HG03565 (cell line): ENCODE measurements at regions not wholly inside any gene's neighbourhood (a gene's known extent, or its start where the extent isn't known, plus 50 kb on each side); places are given as distances from the start of the nearest gene placed in this dataset.
"Not testable (repeated sequence)": the region's sequence is repeated elsewhere in the genome, so short reads cannot be mapped to it uniquely, and the experiment has no call there.

Experiments
- ATAC-seq: cut with Tn5 transposase; IDR thresholded peaks from one replicate; pipeline ENCODE4 v1.9.1; 2021; ENCODE audit warnings: mild to moderate bottlenecking, moderate library complexity; ENCODE audit not compliant: unreplicated experiment

DNA sequence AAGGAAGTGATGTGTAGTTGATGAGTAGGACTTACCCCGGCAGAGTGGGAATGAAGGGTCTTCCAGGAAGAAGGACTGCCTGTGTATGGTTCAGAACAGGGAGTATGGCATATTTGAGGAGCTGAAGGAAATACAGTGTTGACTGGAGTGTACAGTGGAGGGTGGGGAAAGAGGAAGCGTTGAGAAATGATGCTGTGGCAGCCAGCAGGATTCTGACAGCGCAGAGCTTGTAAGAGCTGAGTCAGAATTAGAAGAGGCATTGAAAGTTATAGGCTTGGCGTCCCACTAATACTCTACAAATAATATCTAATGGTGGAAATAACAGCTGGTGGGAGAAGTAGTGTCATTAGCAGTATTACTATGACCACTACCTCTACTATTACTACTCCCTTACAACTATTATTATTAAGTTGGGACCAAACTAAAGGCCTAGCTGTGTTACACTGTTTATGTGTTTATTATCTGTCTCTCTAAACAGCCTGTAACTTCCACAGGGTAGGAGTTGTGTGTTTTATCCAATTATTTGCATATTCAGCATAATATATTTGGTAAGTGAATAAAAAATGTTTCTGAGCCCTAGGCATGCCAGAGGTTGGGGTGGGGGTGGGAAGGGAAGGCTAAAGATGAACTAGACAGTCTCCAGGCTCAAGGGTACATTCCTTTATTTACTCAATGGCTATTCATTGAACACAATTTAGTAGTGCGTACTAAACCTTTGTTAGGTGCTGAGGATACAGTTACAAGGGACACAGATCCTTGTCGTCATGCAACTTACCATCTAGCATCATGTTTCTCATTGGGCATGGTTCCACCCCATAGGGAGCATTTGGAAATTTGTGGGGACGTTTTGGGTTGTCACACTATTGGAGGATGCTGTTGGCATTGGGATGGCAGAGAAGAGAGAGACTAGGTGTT, 428.8 kb upstream of the ONECUT1 start:
- ATAC-seq: no peak

DNA sequence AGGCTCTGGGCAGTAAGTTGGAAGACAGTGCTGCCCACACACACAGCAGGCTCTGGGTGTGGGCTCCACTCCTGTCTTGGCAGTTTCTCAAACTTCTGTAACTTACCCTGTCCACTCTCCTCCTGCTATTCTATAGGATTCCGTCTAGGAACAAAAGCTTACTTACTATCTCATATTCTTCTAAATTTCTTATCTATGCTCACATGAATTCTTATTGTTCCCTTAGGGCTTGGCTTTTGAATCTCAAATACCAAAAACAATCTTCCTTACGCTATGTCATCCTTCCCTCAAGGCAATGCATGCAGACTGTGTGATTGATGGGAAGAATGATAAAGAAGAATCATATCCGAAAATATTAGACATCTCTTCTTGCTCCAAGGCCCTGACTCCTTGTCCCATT, 425.9 kb upstream of the ONECUT1 start:
- no peak for ATAC-seq

DNA sequence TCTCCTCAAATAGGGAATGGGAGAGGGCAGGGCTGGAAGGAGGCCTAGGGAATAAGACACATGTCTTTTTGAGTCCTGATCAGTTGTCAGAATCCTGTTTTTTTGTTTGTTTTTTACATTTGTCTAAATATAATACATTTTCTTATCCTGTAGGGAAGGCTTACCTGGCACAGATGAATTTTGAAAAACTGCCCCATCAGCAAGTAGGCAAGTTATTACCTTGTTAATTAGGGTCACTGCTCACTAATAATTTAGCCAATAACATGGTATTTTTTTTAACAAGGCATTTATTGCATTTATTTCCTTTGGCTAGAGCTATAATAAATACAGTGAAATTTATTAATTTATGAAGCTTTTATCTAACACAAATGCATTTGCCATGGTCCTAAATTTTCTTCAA, 423.2 kb upstream of the ONECUT1 start:
- ATAC-seq: no peak

DNA sequence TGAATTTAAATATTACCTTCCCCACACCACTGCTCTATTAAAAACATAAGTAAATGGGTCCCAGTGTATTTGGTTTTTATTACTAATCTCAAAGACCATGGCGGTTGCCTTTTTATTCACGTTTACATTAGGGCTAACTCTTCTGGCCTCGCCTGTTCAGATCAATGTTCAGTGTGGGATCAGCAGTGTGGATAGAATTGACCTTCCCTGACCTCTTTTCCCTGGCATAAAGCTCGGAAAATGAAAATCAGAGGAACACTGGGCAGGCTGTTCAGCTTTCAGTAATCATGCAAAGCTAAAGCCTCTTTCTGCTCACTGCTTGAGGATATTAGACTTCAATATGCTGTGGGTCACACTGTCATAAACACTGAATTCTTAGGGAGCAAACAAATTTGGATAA, 422.6 kb upstream of the ONECUT1 start:
- no peak for ATAC-seq

DNA sequence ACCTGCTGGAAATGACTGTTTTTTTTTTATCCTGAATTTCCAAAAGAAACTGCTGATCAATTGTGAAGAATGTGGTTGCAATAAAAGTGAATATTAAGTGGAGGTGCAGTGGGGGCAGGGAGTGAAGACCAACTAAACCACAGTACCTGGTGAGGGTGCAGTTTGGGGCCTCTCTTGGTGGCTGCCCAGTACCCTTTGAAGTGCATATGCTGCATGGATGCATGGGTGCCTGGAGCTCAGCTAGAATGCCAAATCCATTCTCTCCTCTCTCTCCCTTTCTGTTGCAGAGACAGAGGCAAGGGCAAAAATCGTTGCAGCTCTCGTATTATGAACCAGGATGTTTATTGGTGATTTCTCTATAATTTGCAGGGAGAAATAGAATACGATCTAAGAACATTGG, 420.5 kb upstream of the ONECUT1 start:
- no peak for ATAC-seq

DNA sequence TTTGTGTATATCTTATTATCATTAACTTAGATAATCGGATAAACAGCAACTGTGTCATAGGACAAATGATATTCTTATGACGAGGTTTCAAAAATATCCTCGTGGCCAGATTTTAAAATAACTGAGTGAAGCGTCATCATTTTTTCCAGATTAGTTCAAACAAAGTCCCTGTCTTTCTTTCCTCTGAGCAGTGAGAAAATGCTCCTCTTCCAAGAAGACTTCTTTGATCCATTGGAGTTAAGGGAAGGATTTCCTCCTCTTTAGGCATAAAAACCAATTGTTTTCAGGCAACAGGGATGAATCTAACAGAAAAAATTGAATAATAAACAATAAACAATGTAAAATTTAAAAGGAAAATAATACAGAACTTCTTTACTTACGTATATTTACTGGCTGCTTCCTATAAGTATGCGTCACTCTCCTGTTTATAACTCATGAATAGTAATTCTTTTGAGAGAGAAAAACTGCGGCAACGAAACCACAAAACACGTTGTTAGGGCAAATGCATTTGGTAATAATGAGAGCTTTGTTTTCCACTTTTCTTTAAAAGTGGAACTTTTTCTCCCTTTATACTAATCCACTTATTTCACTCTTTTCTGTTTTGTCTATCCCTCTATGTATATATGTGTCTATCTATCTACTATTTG, 419.4 kb upstream of the ONECUT1 start:
- ATAC-seq: no peak

DNA sequence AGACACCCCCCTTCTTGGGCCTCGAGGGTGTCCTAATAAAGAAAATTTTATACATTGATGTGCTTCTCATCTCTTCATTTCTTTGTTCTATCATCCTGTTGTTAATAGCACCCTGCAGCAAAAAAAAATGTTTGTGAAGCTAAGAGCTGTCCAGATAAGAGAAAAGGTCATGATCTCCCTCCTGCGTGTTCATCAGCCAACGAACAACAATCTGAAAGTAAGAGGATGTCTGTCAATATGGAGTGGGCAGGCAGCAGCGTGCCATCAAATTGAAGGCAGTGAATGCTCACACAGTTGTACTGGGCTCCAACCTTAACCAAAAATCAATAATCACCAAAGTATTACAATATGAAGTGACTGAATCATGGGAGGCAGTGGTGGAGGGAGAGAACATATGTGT, 418.6 kb upstream of the ONECUT1 start:
- ATAC-seq: no peak

DNA sequence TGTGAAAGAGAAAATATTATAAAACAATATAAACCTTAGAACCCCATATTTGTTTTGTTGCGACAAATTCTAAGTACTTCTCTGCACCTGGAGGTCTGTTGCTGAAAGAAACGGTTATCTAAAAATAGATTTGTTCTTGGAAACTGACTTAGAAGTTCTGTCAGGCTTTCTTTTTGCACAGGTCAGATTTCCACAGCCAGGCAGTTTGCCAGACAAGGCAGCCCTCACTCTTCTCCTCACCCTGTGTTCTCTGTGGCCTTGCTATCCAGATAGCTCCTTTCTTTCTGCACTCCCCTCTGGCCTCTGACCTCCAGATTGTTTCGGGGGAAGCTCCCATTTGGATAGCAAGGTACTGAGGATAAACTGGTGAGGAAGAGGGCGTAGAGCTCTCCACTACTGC, 413.3 kb upstream of the ONECUT1 start:
- ATAC-seq: no peak

DNA sequence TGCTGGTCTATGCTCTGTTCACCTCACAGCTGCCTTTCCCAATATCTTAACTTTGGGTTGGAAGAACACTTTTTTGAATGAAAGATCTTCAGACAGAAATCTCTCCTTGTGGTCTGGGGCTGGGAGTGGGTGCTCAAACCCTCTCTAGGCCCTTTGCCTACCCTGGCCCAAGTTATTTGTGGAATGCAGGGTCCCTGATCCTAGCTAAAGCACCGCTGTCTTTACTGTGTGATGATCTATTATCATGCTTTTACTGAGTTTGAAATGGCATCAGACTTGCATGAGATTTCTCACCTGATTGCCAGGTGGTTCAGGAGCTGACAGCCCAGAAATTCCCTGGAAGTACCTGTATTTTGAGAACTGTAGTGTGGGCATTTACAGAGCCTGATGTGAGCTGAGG, 412.7 kb upstream of the ONECUT1 start:
- no peak for ATAC-seq

DNA sequence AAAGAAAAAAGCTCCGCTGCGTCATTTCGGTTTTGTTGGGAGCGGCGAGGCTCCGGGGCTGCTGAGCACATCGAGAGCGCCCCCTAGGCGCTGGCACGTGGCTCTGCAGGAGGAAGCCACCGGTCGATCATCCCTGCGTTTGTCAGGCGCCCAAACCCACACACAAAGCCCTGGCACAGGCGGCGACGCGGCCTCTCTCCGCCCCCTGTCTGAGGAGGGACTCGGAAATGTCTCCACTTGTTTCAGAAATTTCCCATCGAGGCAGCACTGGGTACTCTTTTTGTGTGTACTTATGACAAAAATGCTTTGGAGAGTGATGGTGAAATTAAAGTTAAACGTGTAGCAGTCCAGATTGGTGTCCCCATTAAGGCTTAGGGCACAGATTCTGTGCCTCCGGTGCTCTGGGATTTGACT, 407.3 kb upstream of the ONECUT1 start:
- ATAC-seq: peak; percentile 81

DNA sequence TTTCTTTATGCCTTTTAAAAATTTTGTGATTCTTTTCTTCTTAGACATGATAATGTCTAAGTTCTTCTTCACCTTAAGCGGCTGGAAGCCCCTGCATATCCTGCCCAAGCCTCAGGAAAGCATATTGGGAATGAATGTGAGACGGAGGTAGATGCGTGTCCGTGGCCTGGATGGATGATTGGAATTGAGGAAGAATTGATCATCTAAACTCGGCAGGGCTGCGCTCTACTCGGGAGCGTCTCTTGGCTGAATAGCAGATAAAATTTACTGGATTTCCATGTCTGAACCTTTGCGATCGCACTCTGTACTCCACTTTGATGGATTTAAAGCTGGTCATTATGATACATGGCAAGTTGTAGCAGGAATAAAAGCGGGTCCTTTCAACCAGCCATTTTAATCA, 406.7 kb upstream of the ONECUT1 start:
- ATAC-seq: no peak

DNA sequence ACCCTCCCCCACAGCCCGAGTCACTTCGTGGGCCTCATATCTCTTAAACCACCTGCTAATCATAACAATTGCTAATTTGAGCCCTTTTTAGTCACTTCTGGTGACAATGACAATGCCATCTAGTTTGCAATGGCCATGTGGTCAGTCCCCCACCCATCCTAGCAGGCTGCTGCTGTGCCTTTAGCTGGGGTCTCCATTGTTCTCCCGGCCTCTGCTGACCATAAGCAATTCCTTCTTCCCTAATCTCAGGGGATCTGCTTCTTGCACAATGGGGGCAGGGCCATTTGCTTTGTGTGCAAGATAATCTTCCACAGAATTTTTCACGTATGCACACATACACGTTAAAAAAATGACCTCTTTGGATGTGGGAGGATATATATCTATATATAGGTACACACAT, 406.1 kb upstream of the ONECUT1 start:
- ATAC-seq: no peak

DNA sequence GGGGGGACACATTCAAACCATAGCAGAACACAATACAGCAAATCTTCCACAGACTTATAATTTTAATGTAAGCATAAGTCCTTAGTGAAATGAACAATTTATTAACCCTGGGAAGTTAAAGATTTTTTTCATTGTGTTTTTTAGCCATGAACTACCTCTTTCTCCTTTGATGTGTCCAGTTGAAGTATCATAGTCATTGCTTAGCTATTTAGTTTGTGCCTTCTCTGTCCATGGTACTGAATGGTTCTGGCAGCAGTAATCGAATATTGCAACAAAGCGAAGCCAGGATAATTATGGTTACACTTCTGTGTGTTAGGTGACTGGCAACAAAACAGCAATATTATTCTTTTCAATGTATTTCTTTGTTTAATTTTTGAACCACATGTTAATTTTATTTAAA, 403.0 kb upstream of the ONECUT1 start:
- no peak for ATAC-seq

DNA sequence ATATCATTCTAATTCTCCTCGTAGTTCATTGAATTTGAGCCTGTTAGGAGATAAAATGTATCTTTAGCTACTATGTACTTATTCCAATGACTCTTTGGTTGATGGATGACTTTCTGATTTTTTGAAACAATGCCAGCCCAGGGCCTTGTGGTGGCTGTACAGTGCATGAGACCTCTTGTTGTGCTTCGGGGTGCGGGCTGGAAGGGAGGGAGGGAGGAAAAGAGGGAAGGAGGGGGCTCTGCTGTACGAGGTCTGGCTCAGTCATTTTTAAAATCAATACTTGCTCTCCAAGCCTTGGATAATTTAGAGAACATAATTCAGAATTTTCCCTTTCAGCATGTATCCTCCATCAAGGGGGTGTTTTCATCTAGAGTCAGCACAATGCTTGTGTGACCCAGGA, 399.7 kb upstream of the ONECUT1 start:
- ATAC-seq: no peak

DNA sequence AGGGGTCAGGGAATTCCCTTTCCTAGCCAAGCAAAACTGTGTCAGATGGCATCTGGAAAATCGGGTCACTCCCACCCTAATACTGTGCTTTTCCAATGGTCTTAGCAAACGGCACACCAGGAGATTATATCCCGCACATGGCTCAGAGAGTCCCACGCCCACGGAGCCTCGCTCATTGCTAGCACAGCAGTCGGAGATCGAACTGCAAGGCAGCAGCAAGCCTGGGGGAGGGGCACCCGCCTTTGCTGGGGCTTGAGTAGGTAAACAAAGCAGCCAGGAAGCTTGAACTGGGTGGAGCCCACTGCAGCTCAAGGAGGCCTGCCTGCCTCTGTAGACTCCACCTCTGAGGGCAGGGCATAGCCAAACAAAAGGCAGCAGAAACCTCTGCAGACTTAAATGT, 393.3 kb upstream of the ONECUT1 start:
- not testable (repeated sequence) for ATAC-seq

DNA sequence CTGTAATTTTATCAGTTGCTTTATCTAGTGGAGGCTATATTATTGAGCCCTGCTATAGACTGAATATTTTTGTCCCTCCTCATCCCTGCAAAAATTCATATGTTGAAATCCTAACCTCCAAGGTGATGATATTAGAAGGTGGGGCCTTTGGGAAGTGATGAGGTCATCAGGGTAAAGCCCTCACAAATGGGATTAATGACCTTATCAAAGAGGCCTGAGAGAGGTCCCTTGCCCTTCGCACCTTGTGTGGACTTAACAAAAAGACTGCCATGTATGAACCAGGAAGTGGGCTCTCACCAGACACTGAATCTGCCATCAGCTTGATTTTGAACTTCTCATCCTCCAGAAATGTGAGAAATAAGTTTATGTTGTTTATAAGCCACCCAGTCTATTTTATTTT, 381.4 kb upstream of the ONECUT1 start:
- no peak for ATAC-seq

DNA sequence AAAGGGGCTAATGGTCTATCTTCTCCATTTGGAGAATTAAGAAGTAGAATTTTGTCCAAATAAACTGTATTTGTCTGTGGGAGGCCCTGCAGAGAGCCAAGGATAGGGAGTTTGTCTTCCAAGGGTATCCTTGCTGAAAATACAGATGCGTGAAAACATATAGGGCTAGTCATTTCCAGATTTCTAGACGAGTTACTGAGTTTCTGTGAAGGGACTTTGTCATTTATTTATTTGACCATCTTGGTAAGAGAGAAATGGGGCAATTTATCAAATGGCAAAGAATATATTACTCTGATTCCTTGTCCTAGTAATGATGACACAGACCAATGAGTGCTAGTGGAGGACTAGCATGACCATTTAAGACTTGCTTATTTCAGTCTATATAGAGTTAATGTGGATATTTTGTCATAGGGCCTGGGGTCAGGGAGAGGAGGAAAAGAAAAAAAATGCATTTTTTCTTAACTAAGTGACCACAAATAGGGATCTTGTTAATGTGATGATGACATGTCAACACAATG, 376.6 kb upstream of the ONECUT1 start:
- no peak for ATAC-seq

DNA sequence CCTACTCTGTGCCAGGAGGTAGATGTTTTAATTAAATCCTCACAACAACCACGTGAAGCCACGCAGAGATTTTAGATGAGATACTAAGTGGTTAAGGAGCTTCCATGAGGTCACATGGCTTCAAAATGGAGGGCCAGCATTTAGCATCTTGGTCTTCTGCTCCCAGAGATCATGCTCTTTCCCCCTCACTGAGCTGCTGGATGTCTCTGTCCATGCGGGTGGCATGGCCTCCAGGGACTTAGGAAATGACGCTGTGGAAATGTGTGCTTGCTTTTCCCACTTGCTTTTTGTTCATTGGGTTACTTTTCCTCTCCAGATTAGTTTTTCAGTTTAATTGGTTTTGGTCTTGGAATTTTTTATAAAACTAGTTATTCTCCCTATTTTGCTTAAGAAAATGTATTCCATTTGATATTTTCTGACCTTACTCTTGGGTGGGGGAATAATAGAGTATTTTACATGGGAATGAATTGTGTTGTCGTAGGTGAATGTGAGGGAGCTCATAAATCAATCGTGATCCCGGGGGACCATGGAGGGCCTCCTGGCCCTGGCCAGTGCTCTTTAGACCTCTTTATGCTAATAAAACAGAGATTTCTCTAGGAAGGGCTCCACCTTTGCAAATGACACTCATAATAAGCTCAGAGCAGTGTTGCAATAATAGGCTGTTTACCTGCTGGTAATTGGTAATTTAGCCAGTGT, 376.0 kb upstream of the ONECUT1 start:
- no peak for ATAC-seq

DNA sequence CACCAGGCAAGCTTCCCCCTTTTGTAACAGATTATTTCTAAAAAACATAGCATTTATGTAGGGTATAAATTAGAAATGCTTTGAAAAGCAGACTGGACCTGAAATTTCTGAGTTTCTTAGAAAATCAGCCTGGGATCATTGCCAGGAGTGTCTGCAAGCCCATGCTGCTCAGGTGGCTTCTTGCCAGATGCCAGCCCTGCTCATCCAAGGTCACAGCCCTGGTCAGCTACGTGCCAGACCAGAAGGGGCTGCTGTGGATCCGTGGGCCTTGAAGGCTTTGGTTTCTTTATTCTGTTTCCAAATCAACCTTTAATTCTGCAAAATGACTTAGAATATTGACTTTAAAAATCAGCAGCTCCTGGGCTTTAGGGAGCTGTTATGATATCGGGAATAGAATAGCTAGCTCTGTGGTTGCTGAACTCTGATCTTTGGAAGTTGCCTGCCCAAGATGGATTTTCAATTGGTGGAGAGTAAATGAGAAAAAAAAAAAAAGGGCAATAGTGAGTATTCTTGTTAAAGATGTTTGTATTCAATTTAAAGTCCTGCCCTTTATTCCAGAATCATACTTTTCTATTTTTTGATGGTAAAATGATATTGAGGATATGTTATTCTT, 370.1 kb upstream of the ONECUT1 start:
- ATAC-seq: no peak

DNA sequence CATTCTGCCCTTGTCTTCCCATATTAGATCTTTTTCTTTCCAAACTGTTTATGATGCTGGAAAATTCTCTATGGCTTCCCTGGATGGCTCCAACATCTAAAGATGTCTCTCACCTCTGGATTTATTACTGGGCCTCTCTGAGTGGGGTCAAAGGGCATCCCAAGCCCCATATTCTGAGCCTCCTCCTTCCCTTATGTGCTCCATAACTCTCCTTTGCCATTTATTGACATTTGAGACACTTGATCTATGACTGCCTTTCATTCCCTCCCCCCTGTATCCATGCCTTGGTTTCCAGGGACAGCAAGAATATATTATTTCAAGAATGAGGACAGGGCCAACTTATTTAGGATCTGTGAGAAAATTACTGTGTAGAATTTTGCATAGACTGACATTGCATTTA, 369.3 kb upstream of the ONECUT1 start:
- no peak for ATAC-seq

DNA sequence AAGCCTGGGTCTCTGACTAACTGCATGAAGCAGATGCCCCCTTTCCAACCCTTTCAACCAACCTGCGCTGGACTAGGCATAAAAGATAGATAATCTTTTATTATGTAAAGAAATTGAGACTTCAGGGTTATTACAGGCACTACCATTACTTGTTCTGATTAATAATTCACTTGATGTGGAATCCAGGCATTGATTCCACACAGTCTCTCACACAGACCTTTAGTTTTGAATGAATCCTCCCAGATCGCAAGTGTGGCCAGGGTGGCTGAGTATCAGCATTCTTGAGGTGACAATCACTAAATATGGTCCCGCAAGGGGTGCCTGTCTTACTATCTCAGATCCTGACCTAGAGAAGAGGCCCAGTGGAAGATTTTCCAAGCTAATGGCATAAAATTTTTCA, 368.9 kb upstream of the ONECUT1 start:
- no peak for ATAC-seq
